ENCODE measurements at regions not wholly inside any gene's neighbourhood (a gene's known extent, or its start where the extent isn't known, plus 50 kb on each side); places are given as distances from the start of the nearest gene placed in this dataset.

- DNase-seq = no peak
- no peaks in the 10 kb centered on the region for H3K9me3 ChIP-seq (ENCODE audit: insufficient read depth, low read length, severe bottlenecking)
- no peaks in the 10 kb centered on the region for H4K20me1 ChIP-seq (ENCODE audit: insufficient read depth, low read length)
- H2AFZ ChIP-seq (ENCODE audit: low read depth, low read length) = no peak overlapping the region
- H3K79me2 ChIP-seq (ENCODE audit: insufficient read depth, low read length) = no peaks in the 10 kb centered on the region
- H3K27me3 ChIP-seq (ENCODE audit: insufficient read depth, low read length, poor library complexity) = no peaks in the 10 kb centered on the region
- H3K27ac ChIP-seq (ENCODE audit: low read length) = no peak overlapping the region
- H3K36me3 ChIP-seq (ENCODE audit: insufficient read depth, low read length) = no peaks in the 10 kb centered on the region
- TF ChIP-seq CTCF (IDR thresholded peaks at IDR 0.05; ENCODE audit: borderline replicate concordance, extremely low read depth, low read length, poor library complexity, severe bottlenecking) (no peak), EZH2 (IDR thresholded peaks at IDR 0.05; ENCODE audit: borderline replicate concordance, low read depth, low read length, severe bottlenecking) (no peak)
- no peak overlapping the region for H3K4me2 ChIP-seq (ENCODE audit: insufficient read depth, low read length)
- no peak overlapping the region for H3K4me3 ChIP-seq (ENCODE audit: low read depth in 1 of 2, low read length in 2 of 2)
- no peaks in the 10 kb centered on the region for H3K4me1 ChIP-seq (ENCODE audit: insufficient read depth, low read length)
- ATAC-seq (ENCODE audit: insufficient read depth, low read depth) = no peak
- no peak overlapping the region for H3K9ac ChIP-seq (ENCODE audit: low read depth, low read length)
Measured at GRCh38 chr3:26368312-26368711, 254.3 kb upstream of the LRRC3B start.

- ATAC-seq (ENCODE audit: insufficient read depth, low read depth) (no peak), DNase-seq (no peak)
- Histone ChIP-seq H2AFZ (ENCODE audit: low read depth, low read length) (no peak overlapping the region), H3K9me3 (ENCODE audit: insufficient read depth, low read length, severe bottlenecking) (no peaks in the 10 kb centered on the region), H3K36me3 (ENCODE audit: insufficient read depth, low read length) (no peaks in the 10 kb centered on the region), H3K4me2 (ENCODE audit: insufficient read depth, low read length) (no peak overlapping the region), H3K4me3 (ENCODE audit: low read depth in 1 of 2, low read length in 2 of 2) (no peak overlapping the region), H4K20me1 (ENCODE audit: insufficient read depth, low read length) (no peaks in the 10 kb centered on the region), H3K4me1 (ENCODE audit: insufficient read depth, low read length) (no peaks in the 10 kb centered on the region), H3K27me3 (ENCODE audit: insufficient read depth, low read length, poor library complexity) (no peaks in the 10 kb centered on the region), H3K9ac (ENCODE audit: low read depth, low read length) (no peak overlapping the region), H3K79me2 (ENCODE audit: insufficient read depth, low read length) (no peaks in the 10 kb centered on the region), H3K27ac (ENCODE audit: low read length) (no peak overlapping the region)
- TF ChIP-seq CTCF (IDR thresholded peaks at IDR 0.05; ENCODE audit: borderline replicate concordance, extremely low read depth, low read length, poor library complexity, severe bottlenecking) = no peak
Measured at GRCh38 chr3:26369133-26369532, 253.4 kb upstream of the LRRC3B start.

GRCh38 chr3:26375843-26376530, 246.6 kb upstream of the LRRC3B start:
- H3K36me3 ChIP-seq (ENCODE audit: insufficient read depth, low read length) = no peaks in the 10 kb centered on the region
- H3K27me3 ChIP-seq (ENCODE audit: insufficient read depth, low read length, poor library complexity) = no peaks in the 10 kb centered on the region
- H3K4me2 ChIP-seq (ENCODE audit: insufficient read depth, low read length) = no peak overlapping the region
- no peak overlapping the region for H3K27ac ChIP-seq (ENCODE audit: low read length)
- no peak overlapping the region for H3K9ac ChIP-seq (ENCODE audit: low read depth, low read length)
- H3K4me3 ChIP-seq (ENCODE audit: low read depth in 1 of 2, low read length in 2 of 2) = no peak overlapping the region
- no peaks in the 10 kb centered on the region for H4K20me1 ChIP-seq (ENCODE audit: insufficient read depth, low read length)
- TF ChIP-seq EZH2 (IDR thresholded peaks at IDR 0.05; ENCODE audit: borderline replicate concordance, low read depth, low read length, severe bottlenecking) = no peak
- H3K9me3 ChIP-seq (ENCODE audit: insufficient read depth, low read length, severe bottlenecking) = no peaks in the 10 kb centered on the region
- no peaks in the 10 kb centered on the region for H3K79me2 ChIP-seq (ENCODE audit: insufficient read depth, low read length)
- no peaks in the 10 kb centered on the region for H3K4me1 ChIP-seq (ENCODE audit: insufficient read depth, low read length)
- H2AFZ ChIP-seq (ENCODE audit: low read depth, low read length) = no peak overlapping the region
- ATAC-seq (ENCODE audit: insufficient read depth, low read depth) (no peak), DNase-seq (no peak)

- H3K4me1 ChIP-seq (ENCODE audit: insufficient read depth, low read length) = no peaks in the 10 kb centered on the region
- H3K4me2 ChIP-seq (ENCODE audit: insufficient read depth, low read length) = no peak overlapping the region
- ATAC-seq (ENCODE audit: insufficient read depth, low read depth) = no peak
- no peak for DNase-seq
- H3K27me3 ChIP-seq (ENCODE audit: insufficient read depth, low read length, poor library complexity) = no peaks in the 10 kb centered on the region
- no peak overlapping the region for H3K9ac ChIP-seq (ENCODE audit: low read depth, low read length)
- no peaks in the 10 kb centered on the region for H3K9me3 ChIP-seq (ENCODE audit: insufficient read depth, low read length, severe bottlenecking)
- no peak overlapping the region for H3K27ac ChIP-seq (ENCODE audit: low read length)
- no peaks in the 10 kb centered on the region for H3K79me2 ChIP-seq (ENCODE audit: insufficient read depth, low read length)
- TF ChIP-seq CTCF (IDR thresholded peaks at IDR 0.05; ENCODE audit: borderline replicate concordance, extremely low read depth, low read length, poor library complexity, severe bottlenecking) (no peak), EZH2 (IDR thresholded peaks at IDR 0.05; ENCODE audit: borderline replicate concordance, low read depth, low read length, severe bottlenecking) (no peak)
- H4K20me1 ChIP-seq (ENCODE audit: insufficient read depth, low read length) = no peaks in the 10 kb centered on the region
- no peak overlapping the region for H2AFZ ChIP-seq (ENCODE audit: low read depth, low read length)
- no peaks in the 10 kb centered on the region for H3K36me3 ChIP-seq (ENCODE audit: insufficient read depth, low read length)
- H3K4me3 ChIP-seq (ENCODE audit: low read depth in 1 of 2, low read length in 2 of 2) = no peak overlapping the region
Measured at GRCh38 chr3:26381411-26381810, 241.2 kb upstream of the LRRC3B start.

Data from DND-41 (cell line).